ENCODE measurements at regions not wholly inside any gene's neighbourhood (a gene's known extent, or its start where the extent isn't known, plus 50 kb on each side); places are given as distances from the start of the nearest gene placed in this dataset.
"Not testable (repeated sequence)": the region's sequence is repeated elsewhere in the genome, so short reads cannot be mapped to it uniquely, and the experiment has no call there.

DNA sequence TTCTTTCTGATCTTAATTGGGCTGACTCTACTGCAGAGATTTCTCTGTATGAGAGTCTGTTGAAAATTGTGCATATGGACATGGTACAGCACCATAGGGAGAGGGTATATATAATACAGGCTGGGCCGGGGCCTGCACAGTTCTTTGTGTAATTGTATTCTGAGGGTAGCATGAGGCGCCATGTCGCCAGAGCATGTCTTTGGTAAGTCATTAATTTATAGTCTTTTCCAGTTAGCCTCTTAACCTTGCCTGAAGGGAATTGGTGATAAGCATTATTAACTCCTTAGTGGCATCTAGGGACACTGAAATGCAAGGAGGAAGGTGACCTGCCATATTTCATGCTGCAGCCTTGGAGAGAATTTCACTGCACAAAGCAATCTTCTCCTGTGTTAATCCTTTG is 569.9 kb downstream of the TMTC2 start:
- Histone ChIP-seq H3K4me1 (no peaks in the 10 kb centered on the region), H3K9me3 (no peaks in the 10 kb centered on the region), H3K27me3 (no peaks in the 10 kb centered on the region), H3K4me3 (no peak overlapping the region), H3K36me3 (ENCODE audit: low read depth, missing control alignments) (no peaks in the 10 kb centered on the region), H3K27ac (no peak overlapping the region)
- 90 to 95% methylated on average over 3 of the region's 3 CpGs for WGBS, 2 donors
- TF ChIP-seq, protein P1, sequence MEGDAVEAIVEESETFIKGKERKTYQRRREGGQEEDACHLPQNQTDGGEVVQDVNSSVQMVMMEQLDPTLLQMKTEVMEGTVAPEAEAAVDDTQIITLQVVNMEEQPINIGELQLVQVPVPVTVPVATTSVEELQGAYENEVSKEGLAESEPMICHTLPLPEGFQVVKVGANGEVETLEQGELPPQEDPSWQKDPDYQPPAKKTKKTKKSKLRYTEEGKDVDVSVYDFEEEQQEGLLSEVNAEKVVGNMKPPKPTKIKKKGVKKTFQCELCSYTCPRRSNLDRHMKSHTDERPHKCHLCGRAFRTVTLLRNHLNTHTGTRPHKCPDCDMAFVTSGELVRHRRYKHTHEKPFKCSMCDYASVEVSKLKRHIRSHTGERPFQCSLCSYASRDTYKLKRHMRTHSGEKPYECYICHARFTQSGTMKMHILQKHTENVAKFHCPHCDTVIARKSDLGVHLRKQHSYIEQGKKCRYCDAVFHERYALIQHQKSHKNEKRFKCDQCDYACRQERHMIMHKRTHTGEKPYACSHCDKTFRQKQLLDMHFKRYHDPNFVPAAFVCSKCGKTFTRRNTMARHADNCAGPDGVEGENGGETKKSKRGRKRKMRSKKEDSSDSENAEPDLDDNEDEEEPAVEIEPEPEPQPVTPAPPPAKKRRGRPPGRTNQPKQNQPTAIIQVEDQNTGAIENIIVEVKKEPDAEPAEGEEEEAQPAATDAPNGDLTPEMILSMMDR (IDR thresholded peaks at IDR 0.05) = no peak
- TF ChIP-seq POLR2A (IDR thresholded peaks at IDR 0.05) = no peak
- DNase-seq = no peak
- intact Hi-C loops (cut with DNase I; ENCODE audit: low total_unique reads) = no loop called here

- no peak for DNase-seq
- H3K4me1 ChIP-seq = no peaks in the 10 kb centered on the region
- H3K4me3 ChIP-seq = no peak overlapping the region
- no peaks in the 10 kb centered on the region for H3K36me3 ChIP-seq (ENCODE audit: low read depth, missing control alignments)
- H3K27me3 ChIP-seq = no peaks in the 10 kb centered on the region
- 97 to 100% methylated on average over 1 of the region's 1 CpG for WGBS, 2 donors
- H3K9me3 ChIP-seq = no peaks in the 10 kb centered on the region
- intact Hi-C loops (cut with DNase I; ENCODE audit: low total_unique reads) = no loop called here
- TF ChIP-seq, protein P1 (IDR thresholded peaks at IDR 0.05) = no peak
- TF ChIP-seq POLR2A (IDR thresholded peaks at IDR 0.05) = no peak
- H3K27ac ChIP-seq = no peak overlapping the region
These were observed 564.2 kb downstream of the TMTC2 start for GRCh38 chr12:83250866-83251265.

DNA sequence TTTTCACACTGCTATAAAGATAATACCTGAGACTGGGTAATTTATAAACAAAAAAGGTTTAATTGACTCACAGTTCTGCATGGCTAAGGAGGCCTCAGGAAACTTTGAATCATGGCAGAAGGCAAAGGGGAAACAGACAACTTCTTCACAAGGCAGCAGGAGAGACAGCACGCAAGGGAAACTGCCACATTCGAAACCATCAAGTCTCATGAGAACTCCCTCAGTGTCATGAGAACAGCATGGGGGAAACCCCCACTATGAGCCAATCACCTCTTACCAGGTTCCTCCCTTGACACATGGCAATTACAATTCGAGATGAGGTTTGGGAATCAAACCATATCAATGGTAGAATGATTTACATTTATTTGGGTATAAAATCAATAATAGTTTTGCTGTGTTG is 558.5 kb downstream of the TMTC2 start:
- WGBS, 2 donors = 77 to 88% methylated on average over 3 of the region's 3 CpGs
- intact Hi-C loops (cut with DNase I; ENCODE audit: low total_unique reads) = no loop called here
- TF ChIP-seq, protein P1 (IDR thresholded peaks at IDR 0.05) = no peak
- TF ChIP-seq POLR2A (IDR thresholded peaks at IDR 0.05) = no peak
- no peak for DNase-seq
- Histone ChIP-seq H3K36me3 (ENCODE audit: low read depth, missing control alignments) (no peaks in the 10 kb centered on the region), H3K4me3 (no peak overlapping the region), H3K27ac (no peak overlapping the region), H3K4me1 (no peaks in the 10 kb centered on the region), H3K9me3 (no peaks in the 10 kb centered on the region), H3K27me3 (no peaks in the 10 kb centered on the region)

DNA sequence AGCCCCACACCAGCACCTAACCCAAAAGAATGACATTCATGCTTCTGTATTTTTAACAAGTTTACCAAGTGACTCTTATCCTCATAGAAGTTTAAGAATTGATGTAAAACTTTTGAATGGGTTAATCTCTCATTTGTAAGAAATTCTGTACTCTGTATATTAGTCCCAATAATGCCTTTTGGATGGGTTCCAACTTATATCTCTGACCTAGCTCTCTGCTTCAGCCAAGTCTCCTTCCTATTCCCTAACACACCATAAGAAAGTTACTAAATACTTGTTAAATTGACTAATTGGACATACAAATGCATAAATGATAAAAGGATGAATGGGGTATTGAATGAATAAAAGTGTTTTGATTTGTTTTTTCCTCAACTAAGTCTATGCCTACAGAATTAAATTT is 557.3 kb downstream of the TMTC2 start:
- H3K27ac ChIP-seq = no peak overlapping the region
- no peak for DNase-seq
- no peaks in the 10 kb centered on the region for H3K4me1 ChIP-seq
- no peak overlapping the region for H3K4me3 ChIP-seq
- no peaks in the 10 kb centered on the region for H3K27me3 ChIP-seq
- intact Hi-C loops (cut with DNase I; ENCODE audit: low total_unique reads) = no loop called here
- no peaks in the 10 kb centered on the region for H3K36me3 ChIP-seq (ENCODE audit: low read depth, missing control alignments)
- TF ChIP-seq, protein P1 (IDR thresholded peaks at IDR 0.05) = no peak
- no peaks in the 10 kb centered on the region for H3K9me3 ChIP-seq

GRCh38 chr12:83233987-83234386 is 547.3 kb downstream of the TMTC2 start:
- H3K4me1 ChIP-seq; H3K27me3 ChIP-seq; H3K27ac ChIP-seq; intact Hi-C loops (cut with DNase I; ENCODE audit: low total_unique reads); H3K9me3 ChIP-seq; H3K36me3 ChIP-seq (ENCODE audit: low read depth, missing control alignments); H3K4me3 ChIP-seq; DNase-seq: not testable (repeated sequence)

GRCh38 chr12:83226960-83227359 is 540.3 kb downstream of the TMTC2 start:
- H3K27ac ChIP-seq; H3K36me3 ChIP-seq (ENCODE audit: low read depth, missing control alignments); DNase-seq; H3K4me3 ChIP-seq; H3K4me1 ChIP-seq; intact Hi-C loops (cut with DNase I; ENCODE audit: low total_unique reads); H3K27me3 ChIP-seq; H3K9me3 ChIP-seq: not testable (repeated sequence)
